HEK293 (cell line): ENCODE measurements at regions not wholly inside any gene's neighbourhood (a gene's known extent, or its start where the extent isn't known, plus 50 kb on each side); places are given as distances from the start of the nearest gene placed in this dataset.

Source experiments
- CTCF ChIA-PET: fragments of 350-600 bp; formaldehyde crosslinking; extraction: SDS; loops from one replicate; lab custom pipeline; 2021; ENCODE audit warnings: antibody characterized with exemption; lab: Yijun Ruan, JAX
- POLR2A ChIA-PET: fragments of 300-600 bp; formaldehyde crosslinking; extraction: SDS; loops from one replicate; lab custom pipeline; 2020; ENCODE audit warnings: antibody characterized with exemption, inconsistent platforms; lab: Yijun Ruan, JAX
- H3K27ac ChIP-seq: fragments of 200-500 bp; sonication (Bioruptor generic); 2 replicates; pipeline ENCODE4 v1.5.1; 2014; ENCODE audit warnings: low read depth, low read length, control low read depth, inconsistent platforms; ENCODE audit errors: extremely low read depth
- H3K36me3 ChIP-seq, 2 experiments: fragments of 200-500 bp in 1 of 2; sonication (Bioruptor generic) in 1 of 2; 1 replicate in 1 of 2; 2 replicates in 1 of 2; pipeline ENCODE4 v1.5.1; 2014 to 2017; ENCODE audit warnings: inconsistent platforms in 2 of 2, low read length in 2 of 2; ENCODE audit not compliant: control insufficient read depth in 2 of 2, insufficient read depth in 1 of 2
- H3K4me1 ChIP-seq: fragments of 200-500 bp; sonication (Bioruptor generic); 2 replicates; pipeline ENCODE4 v1.5.1; 2014; ENCODE audit warnings: mild to moderate bottlenecking, low read length, inconsistent platforms; ENCODE audit not compliant: control insufficient read depth, insufficient read depth
- H3K4me3 ChIP-seq: 2 replicates; pipeline ENCODE4 v1.5.1; 2011; ENCODE audit warnings: low read depth, mild to moderate bottlenecking, control low read depth, low read length, moderate library complexity
- H3K9me3 ChIP-seq: fragments of 200-500 bp; sonication (Bioruptor generic); 2 replicates; pipeline ENCODE4 v1.5.1; 2014; ENCODE audit warnings: low read depth, low read length, inconsistent platforms; ENCODE audit not compliant: control insufficient read depth, insufficient read depth
- GLIS1 ChIP-seq: fragments of 450-650 bp; formaldehyde crosslinking; IDR thresholded peaks from 2 replicates; pipeline ENCODE4 v1.5.1; 2016; ENCODE audit warnings: missing biosample characterization, missing genetic modification characterization
- PRDM10 ChIP-seq: fragments of 450-650 bp; formaldehyde crosslinking; IDR thresholded peaks from 2 replicates; pipeline ENCODE4 v1.5.1; 2016; ENCODE audit warnings: missing biosample characterization, missing genetic modification characterization
- ZBTB17 ChIP-seq: fragments of 450-650 bp; formaldehyde crosslinking; IDR thresholded peaks from 2 replicates; pipeline ENCODE4 v1.5.1; 2016; ENCODE audit warnings: missing biosample characterization, missing genetic modification characterization
- ZBTB21 ChIP-seq: fragments of 450-650 bp; formaldehyde crosslinking; IDR thresholded peaks from 2 replicates; pipeline ENCODE4 v1.5.1; 2017; ENCODE audit warnings: missing biosample characterization, missing genetic modification characterization
- ZFP3 ChIP-seq: fragments of 450-650 bp; formaldehyde crosslinking; IDR thresholded peaks from 2 replicates; pipeline ENCODE4 v1.5.1; 2016; ENCODE audit warnings: low read depth, missing biosample characterization, missing genetic modification characterization
- ZNF18 ChIP-seq: fragments of 450-650 bp; formaldehyde crosslinking; IDR thresholded peaks from 2 replicates; pipeline ENCODE4 v1.5.1; 2016; ENCODE audit warnings: missing biosample characterization, missing genetic modification characterization
- ZNF202 ChIP-seq: fragments of 450-650 bp; formaldehyde crosslinking; IDR thresholded peaks from 2 replicates; pipeline ENCODE4 v1.5.1; 2016; ENCODE audit warnings: missing biosample characterization, missing genetic modification characterization, borderline replicate concordance
- ZNF26 ChIP-seq: fragments of 450-650 bp; formaldehyde crosslinking; IDR thresholded peaks from 2 replicates; pipeline ENCODE4 v1.5.1; 2016; ENCODE audit warnings: missing biosample characterization, missing genetic modification characterization
- ZNF335 ChIP-seq: fragments of 450-650 bp; formaldehyde crosslinking; conservative IDR thresholded peaks from 2 replicates; pipeline ENCODE4 v1.5.1; 2016; ENCODE audit warnings: missing biosample characterization, missing genetic modification characterization
- ZNF501 ChIP-seq: fragments of 450-650 bp; formaldehyde crosslinking; IDR thresholded peaks from 2 replicates; pipeline ENCODE4 v1.5.1; 2016; ENCODE audit warnings: missing biosample characterization, missing genetic modification characterization
- TF ChIP-seq, protein P1 (sequence below): fragments of 450-650 bp; formaldehyde crosslinking; IDR thresholded peaks from 2 replicates; pipeline ENCODE4 v1.5.1; 2016; ENCODE audit warnings: missing biosample characterization, missing genetic modification characterization

GRCh38 chr3:66154444-66154861 lies 66.3 kb upstream of the SLC25A26 start:
- ChIA-PET CTCF (interaction anchor here (0.8 kb wide), 1 partner anchor 816 kb away, joined by 3 read pairs; no protein-coding TSS in a partner anchor), POLR2A (interaction anchor here (1.4 kb wide), 1 partner anchor 17 kb away, joined by 3 read pairs; no protein-coding TSS in a partner anchor)
- TF ChIP-seq PRDM10 (tag by site-specific recombination) (peak; percentile 30; the same call in 1 of the 2 replicates), ZNF335 (tag by site-specific recombination) (peak; percentile 84), ZBTB21 (0 out of 2 replicates have a peak, but pooled peaks have one; percentile 35), GLIS1 (0 out of 2 replicates have a peak, but pooled peaks have one; percentile 14), ZNF26 (tag by site-specific recombination) (no peak), ZNF202 (tag by site-specific recombination) (no peak)
- TF ChIP-seq, protein P1, sequence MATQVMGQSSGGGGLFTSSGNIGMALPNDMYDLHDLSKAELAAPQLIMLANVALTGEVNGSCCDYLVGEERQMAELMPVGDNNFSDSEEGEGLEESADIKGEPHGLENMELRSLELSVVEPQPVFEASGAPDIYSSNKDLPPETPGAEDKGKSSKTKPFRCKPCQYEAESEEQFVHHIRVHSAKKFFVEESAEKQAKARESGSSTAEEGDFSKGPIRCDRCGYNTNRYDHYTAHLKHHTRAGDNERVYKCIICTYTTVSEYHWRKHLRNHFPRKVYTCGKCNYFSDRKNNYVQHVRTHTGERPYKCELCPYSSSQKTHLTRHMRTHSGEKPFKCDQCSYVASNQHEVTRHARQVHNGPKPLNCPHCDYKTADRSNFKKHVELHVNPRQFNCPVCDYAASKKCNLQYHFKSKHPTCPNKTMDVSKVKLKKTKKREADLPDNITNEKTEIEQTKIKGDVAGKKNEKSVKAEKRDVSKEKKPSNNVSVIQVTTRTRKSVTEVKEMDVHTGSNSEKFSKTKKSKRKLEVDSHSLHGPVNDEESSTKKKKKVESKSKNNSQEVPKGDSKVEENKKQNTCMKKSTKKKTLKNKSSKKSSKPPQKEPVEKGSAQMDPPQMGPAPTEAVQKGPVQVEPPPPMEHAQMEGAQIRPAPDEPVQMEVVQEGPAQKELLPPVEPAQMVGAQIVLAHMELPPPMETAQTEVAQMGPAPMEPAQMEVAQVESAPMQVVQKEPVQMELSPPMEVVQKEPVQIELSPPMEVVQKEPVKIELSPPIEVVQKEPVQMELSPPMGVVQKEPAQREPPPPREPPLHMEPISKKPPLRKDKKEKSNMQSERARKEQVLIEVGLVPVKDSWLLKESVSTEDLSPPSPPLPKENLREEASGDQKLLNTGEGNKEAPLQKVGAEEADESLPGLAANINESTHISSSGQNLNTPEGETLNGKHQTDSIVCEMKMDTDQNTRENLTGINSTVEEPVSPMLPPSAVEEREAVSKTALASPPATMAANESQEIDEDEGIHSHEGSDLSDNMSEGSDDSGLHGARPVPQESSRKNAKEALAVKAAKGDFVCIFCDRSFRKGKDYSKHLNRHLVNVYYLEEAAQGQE (tag by site-specific recombination) = peak; percentile 73
- H3K27ac ChIP-seq = no peak overlapping the region
- H3K36me3 ChIP-seq = no peaks in the 10 kb centered on the region
- no peak overlapping the region; the same call in 1 of the 2 replicates for H3K4me3 ChIP-seq
- no peaks in the 10 kb centered on the region for H3K9me3 ChIP-seq
- H3K4me1 ChIP-seq = no peaks in the 10 kb centered on the region

- no peaks in the 10 kb centered on the region for H3K36me3 ChIP-seq
- POLR2A ChIA-PET = interaction anchor here (1.4 kb wide), 1 partner anchor 18 kb away, joined by 3 read pairs; no protein-coding TSS in a partner anchor
- H3K9me3 ChIP-seq = no peaks in the 10 kb centered on the region
- no peaks in the 10 kb centered on the region for H3K4me1 ChIP-seq
- H3K4me3 ChIP-seq = peak overlapping the region; percentile 39
- CTCF ChIA-PET = interaction anchor here (0.8 kb wide), 1 partner anchor 42 kb away, joined by 3 read pairs; no protein-coding TSS in a partner anchor
- no peak for TF ChIP-seq ZNF18 (tag by site-specific recombination)
- TF ChIP-seq ZNF501 (tag by site-specific recombination) = no peak
- TF ChIP-seq ZFP3 (tag by site-specific recombination) = no peak
- peak; percentile 43; the same call in 1 of the 2 replicates for TF ChIP-seq ZBTB17 (tag by site-specific recombination)
- H3K27ac ChIP-seq = no peak overlapping the region
Measured at GRCh38 chr3:66153481-66154443, 67.0 kb upstream of the SLC25A26 start.
